GM18951 (cell line): ENCODE measurements at regions not wholly inside any gene's neighbourhood (a gene's known extent, or its start where the extent isn't known, plus 50 kb on each side); places are given as distances from the start of the nearest gene placed in this dataset.

ENCODE experiments used
- POLR2A ChIP-seq: IDR thresholded peaks from 4 replicates; pipeline ENCODE4 v1.6.1; 2011; ENCODE audit warnings: mild to moderate bottlenecking; ENCODE audit not compliant: insufficient read length, insufficient read depth; ENCODE audit errors: extremely low read depth
- in situ Hi-C: fragments of 300-500 bp; cut with MboI; formaldehyde crosslinking; loops from one replicate; pipeline ENCODE4 v1.12.0; 2022; ENCODE audit warnings: low sequenced_read_pairs, mixed read lengths, inconsistent platforms; ENCODE audit not compliant: unreplicated experiment

GRCh38 chr14:53355581-53356112 lies 202.5 kb upstream of the DDHD1 start:
- in situ Hi-C loops: no loop called here
- TF ChIP-seq POLR2A: no peak

GRCh38 chr14:53354336-53354735 lies 201.2 kb upstream of the DDHD1 start:
- no peak for TF ChIP-seq POLR2A
- in situ Hi-C loops: no loop called here

- TF ChIP-seq POLR2A: no peak
- in situ Hi-C loops: no loop called here
Measured at GRCh38 chr14:53350866-53351265, 197.7 kb upstream of the DDHD1 start.

GRCh38 chr14:53350429-53350828 lies 197.3 kb upstream of the DDHD1 start:
- no peak for TF ChIP-seq POLR2A
- in situ Hi-C loops: no loop called here

- in situ Hi-C loops: no loop called here
Measured at GRCh38 chr14:53346988-53347387, 193.9 kb upstream of the DDHD1 start.

GRCh38 chr14:53341324-53341723 lies 188.2 kb upstream of the DDHD1 start:
- in situ Hi-C loops: no loop called here
- TF ChIP-seq POLR2A: no peak

More at GRCh38 chr14:53346988-53347387, 193.9 kb upstream of the DDHD1 start:
- no peak for TF ChIP-seq POLR2A

- TF ChIP-seq POLR2A: no peak
- in situ Hi-C loops: no loop called here
Measured at GRCh38 chr14:53338192-53338591, 185.1 kb upstream of the DDHD1 start.

- TF ChIP-seq POLR2A: no peak
- in situ Hi-C loops: no loop called here
Measured at GRCh38 chr14:53336729-53337128, 183.6 kb upstream of the DDHD1 start.

GRCh38 chr14:53333809-53334208 lies 180.7 kb upstream of the DDHD1 start:
- in situ Hi-C loops: no loop called here
- no peak for TF ChIP-seq POLR2A

GRCh38 chr14:53331921-53332320 lies 178.8 kb upstream of the DDHD1 start:
- TF ChIP-seq POLR2A: no peak
- in situ Hi-C loops: no loop called here

GRCh38 chr14:53331247-53331646 lies 178.1 kb upstream of the DDHD1 start:
- no peak for TF ChIP-seq POLR2A
- in situ Hi-C loops: no loop called here

GRCh38 chr14:53330441-53330840 lies 177.3 kb upstream of the DDHD1 start:
- TF ChIP-seq POLR2A: no peak
- in situ Hi-C loops: no loop called here

- no peak for TF ChIP-seq POLR2A
- in situ Hi-C loops: no loop called here
Measured at GRCh38 chr14:53328841-53329240, 175.7 kb upstream of the DDHD1 start.

- no peak for TF ChIP-seq POLR2A
- in situ Hi-C loops: no loop called here
Measured at GRCh38 chr14:53327716-53328115, 174.6 kb upstream of the DDHD1 start.
